ENCODE measurements at regions not wholly inside any gene's neighbourhood (a gene's known extent, or its start where the extent isn't known, plus 50 kb on each side); places are given as distances from the start of the nearest gene placed in this dataset.

- DNase-seq = no peak
These were observed 74.2 kb upstream of the NGF start for GRCh38 chr1:115412286-115412685.

GRCh38 chr1:115411371-115412063 is 73.5 kb upstream of the NGF start:
- no peak for DNase-seq

- no peak for DNase-seq
These were observed 71.3 kb upstream of the NGF start for GRCh38 chr1:115409094-115410015.

GRCh38 chr1:115408533-115408932 is 70.5 kb upstream of the NGF start:
- DNase-seq = no peak

GRCh38 chr1:115404911-115405310 is 66.9 kb upstream of the NGF start:
- DNase-seq = no peak

- no peak for DNase-seq
These were observed 64.7 kb upstream of the NGF start for GRCh38 chr1:115402753-115403184.

GRCh38 chr1:115401676-115402075 is 63.6 kb upstream of the NGF start:
- DNase-seq = no peak

GRCh38 chr1:115400891-115401290 is 62.8 kb upstream of the NGF start:
- no peak for DNase-seq

- no peak for DNase-seq
These were observed 62.4 kb upstream of the NGF start for GRCh38 chr1:115400426-115400825.

GRCh38 chr1:115398745-115399144 is 60.7 kb upstream of the NGF start:
- DNase-seq = no peak
